ENCODE measurements at regions not wholly inside any gene's neighbourhood (a gene's known extent, or its start where the extent isn't known, plus 50 kb on each side); places are given as distances from the start of the nearest gene placed in this dataset.

- Histone ChIP-seq H3K4me3 (no peak overlapping the region), H3K4me1 (no peaks in the 10 kb centered on the region), H3K9me3 (no peaks in the 10 kb centered on the region), H3K27me3 (no peaks in the 10 kb centered on the region), H3K36me3 (no peaks in the 10 kb centered on the region), H3K27ac (no peak overlapping the region)
- TF ChIP-seq CTCF (IDR thresholded peaks at IDR 0.05 in 4 of 5, conservative IDR thresholded peaks at IDR 0.05 in 1 of 5) (no peak), POLR2A (IDR thresholded peaks at IDR 0.05) (no peak)
- no peak for DNase-seq
- no peak for ATAC-seq
- in situ Hi-C loops (cut with MboI; ENCODE audit: low sequenced_read_pairs in 4 of 4) (no loop called here), intact Hi-C loops (cut with DNase I; ENCODE audit: low total_unique reads) (no loop called here)
These were observed 141.0 kb upstream of the ZC3H11B start for GRCh38 chr1:219753914-219754313.

GRCh38 chr1:219752645-219753044 is 139.7 kb upstream of the ZC3H11B start:
- Histone ChIP-seq H3K4me3 (no peak overlapping the region), H3K36me3 (no peaks in the 10 kb centered on the region), H3K27ac (no peak overlapping the region), H3K9me3 (no peaks in the 10 kb centered on the region), H3K4me1 (no peaks in the 10 kb centered on the region), H3K27me3 (no peaks in the 10 kb centered on the region)
- intact Hi-C loops (cut with DNase I; ENCODE audit: low total_unique reads) (no loop called here), in situ Hi-C loops (cut with MboI; ENCODE audit: low sequenced_read_pairs in 4 of 4) (no loop called here)
- DNase-seq (no peak), ATAC-seq (no peak)
- TF ChIP-seq POLR2A (IDR thresholded peaks at IDR 0.05) = no peak
- no peak for TF ChIP-seq CTCF (IDR thresholded peaks at IDR 0.05 in 4 of 5, conservative IDR thresholded peaks at IDR 0.05 in 1 of 5)

- Histone ChIP-seq H3K4me1 (no peaks in the 10 kb centered on the region), H3K4me3 (no peak overlapping the region), H3K27me3 (no peaks in the 10 kb centered on the region), H3K36me3 (no peaks in the 10 kb centered on the region), H3K9me3 (no peaks in the 10 kb centered on the region), H3K27ac (no peak overlapping the region)
- in situ Hi-C loops (cut with MboI; ENCODE audit: low sequenced_read_pairs in 4 of 4) = no loop called here
- ATAC-seq = no peak
- DNase-seq = no peak
- TF ChIP-seq POLR2A (IDR thresholded peaks at IDR 0.05) (no peak), CTCF (IDR thresholded peaks at IDR 0.05 in 4 of 5, conservative IDR thresholded peaks at IDR 0.05 in 1 of 5) (no peak)
- intact Hi-C loops (cut with DNase I; ENCODE audit: low total_unique reads) = no loop called here
These were observed 139.1 kb upstream of the ZC3H11B start for GRCh38 chr1:219751870-219752507.

GRCh38 chr1:219749370-219749769 is 136.5 kb upstream of the ZC3H11B start:
- intact Hi-C loops (cut with DNase I; ENCODE audit: low total_unique reads) (no loop called here), in situ Hi-C loops (cut with MboI; ENCODE audit: low sequenced_read_pairs in 4 of 4) (loop anchor here in 1 of 4 donors (10.0 kb wide), 1 partner anchor 65 kb away; no protein-coding TSS in a partner anchor)
- TF ChIP-seq POLR2A (IDR thresholded peaks at IDR 0.05) = no peak
- H3K4me1 ChIP-seq = no peaks in the 10 kb centered on the region
- no peak overlapping the region for H3K4me3 ChIP-seq
- no peaks in the 10 kb centered on the region for H3K36me3 ChIP-seq
- no peaks in the 10 kb centered on the region for H3K27me3 ChIP-seq
- ATAC-seq (no peak), DNase-seq (no peak)
- no peak overlapping the region for H3K27ac ChIP-seq
- H3K9me3 ChIP-seq = no peaks in the 10 kb centered on the region

- Histone ChIP-seq H3K4me1 (no peaks in the 10 kb centered on the region), H3K27me3 (no peaks in the 10 kb centered on the region), H3K27ac (no peak overlapping the region), H3K9me3 (no peaks in the 10 kb centered on the region), H3K36me3 (no peaks in the 10 kb centered on the region), H3K4me3 (no peak overlapping the region)
- ATAC-seq = no peak
- in situ Hi-C loops (cut with MboI; ENCODE audit: low sequenced_read_pairs in 4 of 4) = loop anchor here in 1 of 4 donors (10.0 kb wide), 1 partner anchor 69 kb away; no protein-coding TSS in a partner anchor
- DNase-seq = no peak
- intact Hi-C loops (cut with DNase I; ENCODE audit: low total_unique reads) = no loop called here
- TF ChIP-seq CTCF (IDR thresholded peaks at IDR 0.05 in 4 of 5, conservative IDR thresholded peaks at IDR 0.05 in 1 of 5) (no peak), POLR2A (IDR thresholded peaks at IDR 0.05) (no peak)
These were observed 133.2 kb upstream of the ZC3H11B start for GRCh38 chr1:219746141-219746540.
